ENCODE measurements at regions not wholly inside any gene's neighbourhood (a gene's known extent, or its start where the extent isn't known, plus 50 kb on each side); places are given as distances from the start of the nearest gene placed in this dataset.

GRCh38 chr2:45121236-45121927 is 112.1 kb upstream of the SIX2 start:
- Histone ChIP-seq H3K9me3 (ENCODE audit: control insufficient read depth, low read length) (no peaks in the 10 kb centered on the region), H3K27ac (ENCODE audit: low read length) (no peak overlapping the region), H3K4me3 (ENCODE audit: low read length) (no peak overlapping the region), H3K27me3 (ENCODE audit: control insufficient read depth, insufficient read depth) (no peaks in the 10 kb centered on the region), H3K4me1 (ENCODE audit: control insufficient read depth, insufficient read depth, low read length) (no peaks in the 10 kb centered on the region)
- 73% methylated on average over 5 of the region's 5 CpGs for WGBS
- ATAC-seq: no peak
- DNase-seq: no peak
- intact Hi-C loops (cut with DNase I): no loop called here

GRCh38 chr2:45120546-45120945 is 111.3 kb upstream of the SIX2 start:
- Histone ChIP-seq H3K27me3 (ENCODE audit: control insufficient read depth, insufficient read depth) (no peaks in the 10 kb centered on the region), H3K4me1 (ENCODE audit: control insufficient read depth, insufficient read depth, low read length) (no peaks in the 10 kb centered on the region), H3K27ac (ENCODE audit: low read length) (no peak overlapping the region), H3K9me3 (ENCODE audit: control insufficient read depth, low read length) (no peaks in the 10 kb centered on the region), H3K4me3 (ENCODE audit: low read length) (no peak overlapping the region)
- ATAC-seq: no peak
- no peak for DNase-seq
- intact Hi-C loops (cut with DNase I): no loop called here

- WGBS: 79% methylated on average over 2 of the region's 2 CpGs
- Histone ChIP-seq H3K9me3 (ENCODE audit: control insufficient read depth, low read length) (no peaks in the 10 kb centered on the region), H3K27ac (ENCODE audit: low read length) (no peak overlapping the region), H3K27me3 (ENCODE audit: control insufficient read depth, insufficient read depth) (no peaks in the 10 kb centered on the region), H3K4me3 (ENCODE audit: low read length) (no peak overlapping the region), H3K4me1 (ENCODE audit: control insufficient read depth, insufficient read depth, low read length) (no peaks in the 10 kb centered on the region)
- DNase-seq (no peak), ATAC-seq (no peak)
- intact Hi-C loops (cut with DNase I): no loop called here
Observed at GRCh38 chr2:45119855-45120254, 110.6 kb upstream of the SIX2 start.

DNA sequence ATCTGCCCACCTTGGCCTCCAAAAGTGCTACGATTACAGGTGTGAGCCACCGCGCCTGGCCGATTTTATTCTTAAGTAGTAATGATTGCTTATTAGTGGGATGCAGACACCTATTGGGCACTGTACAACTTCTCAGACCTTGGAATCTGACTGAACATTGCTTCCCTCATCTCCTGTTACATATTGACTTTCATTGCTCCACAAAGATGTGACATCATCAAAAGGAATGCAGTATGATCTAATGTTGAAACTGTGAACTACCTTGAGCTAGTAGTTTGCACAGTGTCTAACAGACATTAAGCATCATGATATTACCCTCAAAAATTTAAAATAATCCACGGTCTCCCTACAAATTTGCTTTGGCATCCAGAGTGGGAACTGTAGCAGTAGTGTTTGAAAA is 109.8 kb upstream of the SIX2 start:
- no peaks in the 10 kb centered on the region for H3K27me3 ChIP-seq (ENCODE audit: control insufficient read depth, insufficient read depth)
- H3K4me1 ChIP-seq (ENCODE audit: control insufficient read depth, insufficient read depth, low read length): no peaks in the 10 kb centered on the region
- intact Hi-C loops (cut with DNase I): no loop called here
- ATAC-seq (no peak), DNase-seq (no peak)
- 93% methylated on average over 5 of the region's 5 CpGs for WGBS
- no peak overlapping the region for H3K27ac ChIP-seq (ENCODE audit: low read length)
- H3K4me3 ChIP-seq (ENCODE audit: low read length): no peak overlapping the region
- no peaks in the 10 kb centered on the region for H3K9me3 ChIP-seq (ENCODE audit: control insufficient read depth, low read length)

GRCh38 chr2:45117383-45117782 is 108.1 kb upstream of the SIX2 start:
- intact Hi-C loops (cut with DNase I): no loop called here
- DNase-seq: no peak
- Histone ChIP-seq H3K4me3 (ENCODE audit: low read length) (no peak overlapping the region), H3K27ac (ENCODE audit: low read length) (no peak overlapping the region), H3K27me3 (ENCODE audit: control insufficient read depth, insufficient read depth) (no peaks in the 10 kb centered on the region), H3K9me3 (ENCODE audit: control insufficient read depth, low read length) (no peaks in the 10 kb centered on the region), H3K4me1 (ENCODE audit: control insufficient read depth, insufficient read depth, low read length) (no peaks in the 10 kb centered on the region)
- WGBS: 50% methylated on average over 1 of the region's 1 CpG
- ATAC-seq: no peak

DNA sequence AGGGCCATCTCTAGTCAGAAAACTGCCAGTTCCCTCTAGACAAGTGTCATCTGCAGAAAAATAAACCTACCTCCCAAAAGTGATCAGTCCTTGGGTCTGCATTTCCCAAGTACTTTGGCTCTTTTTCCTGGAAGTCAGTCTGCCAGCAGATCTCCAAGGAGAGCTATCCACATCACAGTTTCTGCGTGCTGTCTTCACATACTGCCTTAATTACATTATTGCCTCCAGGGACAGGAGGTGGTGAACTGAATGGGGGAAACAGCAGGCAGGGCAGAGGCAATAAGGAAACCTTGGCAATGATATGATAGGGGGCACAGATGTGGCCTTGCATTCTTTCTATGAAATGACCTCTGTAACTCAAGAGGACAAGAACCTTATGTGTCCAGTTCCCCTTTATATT is 105.9 kb upstream of the SIX2 start:
- Histone ChIP-seq H3K27me3 (ENCODE audit: control insufficient read depth, insufficient read depth) (no peaks in the 10 kb centered on the region), H3K9me3 (ENCODE audit: control insufficient read depth, low read length) (no peaks in the 10 kb centered on the region), H3K4me1 (ENCODE audit: control insufficient read depth, insufficient read depth, low read length) (no peaks in the 10 kb centered on the region), H3K27ac (ENCODE audit: low read length) (no peak overlapping the region), H3K4me3 (ENCODE audit: low read length) (no peak overlapping the region)
- ATAC-seq (no peak), DNase-seq (no peak)
- 71% methylated on average over 1 of the region's 1 CpG for WGBS
- intact Hi-C loops (cut with DNase I): no loop called here

GRCh38 chr2:45114221-45114955 is 105.1 kb upstream of the SIX2 start:
- ATAC-seq (no peak), DNase-seq (no peak)
- intact Hi-C loops (cut with DNase I): no loop called here
- Histone ChIP-seq H3K9me3 (ENCODE audit: control insufficient read depth, low read length) (no peaks in the 10 kb centered on the region), H3K4me1 (ENCODE audit: control insufficient read depth, insufficient read depth, low read length) (no peaks in the 10 kb centered on the region), H3K27me3 (ENCODE audit: control insufficient read depth, insufficient read depth) (no peaks in the 10 kb centered on the region), H3K4me3 (ENCODE audit: low read length) (no peak overlapping the region), H3K27ac (ENCODE audit: low read length) (no peak overlapping the region)
- WGBS: 84% methylated on average over 14 of the region's 14 CpGs

GRCh38 chr2:45112750-45113149 is 103.5 kb upstream of the SIX2 start:
- DNase-seq (no peak), ATAC-seq (no peak)
- Histone ChIP-seq H3K4me1 (ENCODE audit: control insufficient read depth, insufficient read depth, low read length) (no peaks in the 10 kb centered on the region), H3K27ac (ENCODE audit: low read length) (no peak overlapping the region), H3K4me3 (ENCODE audit: low read length) (no peak overlapping the region), H3K27me3 (ENCODE audit: control insufficient read depth, insufficient read depth) (no peaks in the 10 kb centered on the region), H3K9me3 (ENCODE audit: control insufficient read depth, low read length) (no peaks in the 10 kb centered on the region)
- intact Hi-C loops (cut with DNase I): no loop called here
- 88% methylated on average over 4 of the region's 4 CpGs for WGBS

DNA sequence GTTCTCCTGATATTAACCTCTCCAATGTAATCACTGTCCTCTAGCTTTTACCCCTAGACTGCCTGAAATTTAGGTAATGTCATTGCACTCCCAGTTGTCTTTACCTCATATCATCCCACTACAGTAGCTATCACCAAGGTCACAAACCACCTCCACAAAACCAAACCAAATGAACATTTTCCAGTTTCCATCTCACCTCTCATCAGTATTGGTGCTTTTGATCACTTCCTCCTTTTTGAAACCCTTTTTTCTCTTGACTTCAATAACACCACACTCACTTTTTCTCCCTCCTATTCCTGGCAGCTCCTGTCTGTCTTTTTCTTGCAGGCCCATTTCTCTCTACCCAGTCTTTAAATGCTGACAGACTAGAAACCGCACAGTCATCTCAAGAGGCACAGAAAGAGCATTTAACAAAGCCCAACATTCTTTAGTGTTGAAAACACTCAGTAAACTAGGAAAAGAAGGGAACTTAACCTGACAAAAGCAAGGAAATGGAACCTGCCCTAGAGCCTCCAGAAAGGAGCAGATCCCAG is 95.9 kb upstream of the SIX2 start:
- Histone ChIP-seq H3K27me3 (ENCODE audit: control insufficient read depth, insufficient read depth) (no peaks in the 10 kb centered on the region), H3K27ac (ENCODE audit: low read length) (no peak overlapping the region), H3K4me3 (ENCODE audit: low read length) (no peak overlapping the region), H3K9me3 (ENCODE audit: control insufficient read depth, low read length) (no peaks in the 10 kb centered on the region), H3K4me1 (ENCODE audit: control insufficient read depth, insufficient read depth, low read length) (no peaks in the 10 kb centered on the region)
- intact Hi-C loops (cut with DNase I): no loop called here
- no peak for DNase-seq
- WGBS: 91% methylated on average over 1 of the region's 1 CpG
- no peak for ATAC-seq

- intact Hi-C loops (cut with DNase I): no loop called here
- H3K27me3 ChIP-seq (ENCODE audit: control insufficient read depth, insufficient read depth): no peaks in the 10 kb centered on the region
- ATAC-seq: no peak
- no peak overlapping the region for H3K4me3 ChIP-seq (ENCODE audit: low read length)
- H3K4me1 ChIP-seq (ENCODE audit: control insufficient read depth, insufficient read depth, low read length): no peaks in the 10 kb centered on the region
- H3K9me3 ChIP-seq (ENCODE audit: control insufficient read depth, low read length): no peaks in the 10 kb centered on the region
- H3K27ac ChIP-seq (ENCODE audit: low read length): no peak overlapping the region
- no peak for DNase-seq
- WGBS: 77% methylated on average over 3 of the region's 3 CpGs
Observed at GRCh38 chr2:45104429-45104828, 95.2 kb upstream of the SIX2 start.

- H3K27ac ChIP-seq (ENCODE audit: low read length): no peak overlapping the region
- DNase-seq: no peak
- intact Hi-C loops (cut with DNase I): no loop called here
- WGBS: 83% methylated on average over 8 of the region's 8 CpGs
- no peak for ATAC-seq
- H3K9me3 ChIP-seq (ENCODE audit: control insufficient read depth, low read length): no peaks in the 10 kb centered on the region
- H3K4me3 ChIP-seq (ENCODE audit: low read length): no peak overlapping the region
- H3K4me1 ChIP-seq (ENCODE audit: control insufficient read depth, insufficient read depth, low read length): no peaks in the 10 kb centered on the region
- H3K27me3 ChIP-seq (ENCODE audit: control insufficient read depth, insufficient read depth): no peaks in the 10 kb centered on the region
Observed at GRCh38 chr2:45103351-45104345, 94.4 kb upstream of the SIX2 start.
